ENCODE measurements at regions not wholly inside any gene's neighbourhood (a gene's known extent, or its start where the extent isn't known, plus 50 kb on each side); places are given as distances from the start of the nearest gene placed in this dataset.
"Not testable (repeated sequence)": the region's sequence is repeated elsewhere in the genome, so short reads cannot be mapped to it uniquely, and the experiment has no call there.

DNA sequence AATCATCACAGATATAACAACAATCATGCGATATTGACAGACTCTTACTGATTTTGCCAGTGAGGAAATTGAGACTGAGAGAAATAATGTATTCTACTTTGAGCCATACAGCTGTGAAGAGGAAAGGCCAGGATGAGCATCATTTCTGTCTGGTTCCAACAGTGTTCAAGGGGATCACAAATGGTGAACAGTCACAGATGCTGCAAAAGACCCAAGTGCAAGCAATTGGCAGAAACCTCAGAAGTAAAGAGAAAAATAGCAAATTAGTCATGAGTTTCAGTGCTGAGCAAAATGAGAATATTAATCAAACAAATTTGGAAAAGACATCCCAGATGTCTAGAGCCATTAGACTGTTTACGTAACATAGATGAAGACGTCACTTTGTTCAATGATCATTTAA is 114.1 kb downstream of the RAB38 start:
- DNase-seq (ENCODE audit: low spot score), result no peak

DNA sequence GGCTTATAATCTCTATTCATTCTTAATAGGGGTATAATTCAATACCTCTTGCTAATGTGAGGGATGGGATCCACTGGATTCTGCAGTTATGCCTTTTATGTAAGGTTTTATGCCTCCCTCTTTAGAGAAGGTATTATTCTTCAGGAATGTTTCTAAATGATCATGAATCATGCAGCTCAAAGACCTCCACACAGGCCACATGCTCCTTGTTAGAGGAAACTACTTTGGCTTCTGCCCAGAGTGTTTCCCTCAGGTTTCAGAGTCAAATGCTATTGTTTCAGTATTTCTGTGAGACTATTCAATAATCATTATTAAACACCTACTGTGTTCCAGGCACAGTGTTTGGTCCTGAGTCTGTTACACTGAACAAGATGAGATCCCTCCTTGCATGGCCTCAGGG is 115.9 kb downstream of the RAB38 start:
- DNase-seq (ENCODE audit: low spot score), result no peak

DNA sequence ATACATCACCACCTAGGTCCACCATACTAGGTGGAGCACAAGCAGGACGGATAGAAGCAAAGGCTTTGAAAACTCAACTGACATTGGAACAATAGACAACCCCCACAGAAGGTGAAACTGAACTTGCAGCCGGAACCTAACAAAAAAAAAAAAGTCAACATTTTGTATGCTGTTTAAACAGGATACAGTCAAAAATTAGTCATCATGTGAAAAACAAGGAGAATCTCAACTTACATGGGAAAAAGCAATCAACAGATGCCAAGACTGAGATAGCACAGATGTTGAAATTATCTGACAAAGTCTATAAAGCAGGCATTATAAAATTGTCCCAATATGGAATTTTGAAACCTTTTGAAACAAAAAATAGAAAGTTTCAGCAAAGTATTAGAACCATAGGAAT is 123.8 kb downstream of the RAB38 start:
- DNase-seq (ENCODE audit: low spot score), result peak; percentile 8

DNA sequence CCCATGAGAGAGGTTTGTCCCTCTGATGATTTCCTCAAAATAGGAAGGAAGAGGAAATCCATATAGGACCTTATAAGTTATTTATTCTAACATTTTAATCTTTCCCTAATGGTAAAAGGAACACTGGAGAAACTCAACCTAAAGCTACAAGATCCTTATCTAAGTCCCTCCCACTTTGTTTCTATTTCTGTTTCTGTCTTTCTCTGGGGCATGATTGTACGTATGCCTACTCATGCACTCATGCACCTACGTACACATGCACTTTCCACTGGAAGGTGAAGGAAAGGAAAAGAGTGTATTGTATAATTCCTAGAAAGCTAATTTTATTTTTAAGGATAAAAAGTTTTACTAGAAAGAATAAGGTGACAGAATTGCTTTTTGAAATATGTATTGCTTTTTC is 125.0 kb downstream of the RAB38 start:
- DNase-seq (ENCODE audit: low spot score), result no peak

DNA sequence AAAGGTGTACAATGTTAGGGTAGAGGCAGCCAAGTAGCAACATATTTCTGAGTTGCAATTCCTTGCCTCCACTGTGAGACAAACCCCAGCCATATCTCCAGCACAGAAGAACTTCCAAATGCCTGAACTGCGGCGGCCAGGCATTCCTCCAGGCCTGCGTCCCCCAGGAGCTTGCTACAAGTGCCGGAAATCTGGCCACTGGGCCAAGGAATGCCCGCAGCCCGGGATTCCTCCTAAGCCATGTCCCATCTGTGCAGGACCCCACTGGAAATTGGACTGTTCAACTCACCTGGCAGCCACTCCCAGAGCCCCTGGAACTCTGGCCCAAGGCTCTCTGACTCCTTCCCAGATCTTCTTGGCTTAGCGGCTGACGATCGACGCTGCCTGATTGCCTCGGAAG is 130.0 kb downstream of the RAB38 start:
- DNase-seq (ENCODE audit: low spot score), result not testable (repeated sequence)

DNA sequence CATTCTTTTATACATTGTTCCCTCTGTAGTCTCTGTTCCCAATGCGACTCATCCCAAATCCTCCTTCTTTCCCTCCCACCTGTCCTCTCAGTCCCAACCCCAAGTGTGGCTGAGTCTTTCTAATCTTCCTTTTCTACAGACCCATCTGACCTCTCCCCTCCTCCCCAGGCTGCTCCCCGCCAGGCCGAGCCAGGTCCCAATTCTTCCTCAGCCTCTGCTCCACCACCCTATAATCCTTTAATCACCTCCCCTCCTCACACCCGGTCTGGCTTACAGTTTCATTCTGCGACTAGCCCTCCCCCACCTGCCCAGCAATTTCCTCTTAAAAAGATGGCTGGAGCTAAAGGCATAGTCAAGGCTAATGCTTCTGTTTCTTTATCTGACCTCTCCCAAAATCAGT is 130.6 kb downstream of the RAB38 start:
- DNase-seq (ENCODE audit: low spot score), result not testable (repeated sequence)

DNA sequence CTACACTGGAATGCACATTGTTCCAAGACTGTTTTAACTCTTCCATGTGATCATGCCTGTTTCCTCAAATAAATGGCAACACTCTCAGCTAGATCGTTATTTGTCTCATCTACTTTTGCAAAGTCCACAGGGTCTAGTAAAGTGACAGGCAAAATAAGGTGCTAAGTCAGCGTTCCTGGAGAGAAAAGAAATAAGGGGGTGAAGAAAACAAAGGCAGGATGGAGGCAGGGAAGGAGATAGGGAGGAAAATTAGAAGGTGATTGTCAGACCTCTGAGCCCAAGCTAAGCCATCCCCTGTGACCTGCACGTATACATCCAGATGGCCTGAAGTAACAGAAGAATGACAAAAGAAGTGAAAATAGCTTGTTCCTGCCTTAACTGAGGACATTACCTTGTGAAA is 132.1 kb downstream of the RAB38 start:
- no peak for DNase-seq (ENCODE audit: low spot score)

DNA sequence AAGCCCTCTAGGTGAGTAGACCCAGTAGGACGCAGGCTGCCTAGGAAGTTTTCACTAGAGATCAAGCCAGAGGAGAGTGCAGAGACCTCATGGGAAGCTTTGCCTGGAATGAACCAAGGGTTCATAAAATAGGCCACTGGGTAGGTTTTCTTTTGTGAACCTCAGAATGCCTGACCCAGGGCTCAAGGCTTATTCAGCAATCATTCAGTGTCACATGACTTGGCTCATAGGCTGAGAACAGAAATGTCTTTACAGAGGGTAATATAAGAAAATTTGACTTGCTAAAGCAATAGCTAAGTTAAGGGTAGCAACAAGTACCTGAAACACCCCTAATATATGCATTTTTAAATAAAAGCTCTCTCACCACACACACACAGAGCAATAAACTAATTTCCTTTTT is 132.6 kb downstream of the RAB38 start:
- DNase-seq (ENCODE audit: low spot score), result no peak

DNA sequence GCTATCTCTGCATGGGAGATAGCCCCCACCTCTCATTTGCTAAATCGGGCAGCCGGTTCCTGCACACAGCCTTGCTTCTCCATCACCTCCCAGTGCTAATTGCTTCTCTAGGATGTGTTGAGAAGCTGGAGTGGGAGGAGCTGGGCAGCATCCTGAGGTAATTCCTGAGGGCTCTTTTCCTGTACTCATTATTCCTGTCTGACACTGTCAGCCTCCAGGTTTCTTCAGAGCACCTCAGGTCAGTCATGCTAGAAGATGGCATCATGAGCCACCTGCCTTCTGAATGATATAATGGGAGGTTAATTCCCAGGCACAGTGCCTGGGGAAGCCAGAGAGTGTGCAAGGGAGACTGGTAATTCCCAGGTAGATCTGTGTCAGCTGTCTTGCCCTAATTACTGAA is 133.0 kb downstream of the RAB38 start:
- no peak for DNase-seq (ENCODE audit: low spot score)

DNA sequence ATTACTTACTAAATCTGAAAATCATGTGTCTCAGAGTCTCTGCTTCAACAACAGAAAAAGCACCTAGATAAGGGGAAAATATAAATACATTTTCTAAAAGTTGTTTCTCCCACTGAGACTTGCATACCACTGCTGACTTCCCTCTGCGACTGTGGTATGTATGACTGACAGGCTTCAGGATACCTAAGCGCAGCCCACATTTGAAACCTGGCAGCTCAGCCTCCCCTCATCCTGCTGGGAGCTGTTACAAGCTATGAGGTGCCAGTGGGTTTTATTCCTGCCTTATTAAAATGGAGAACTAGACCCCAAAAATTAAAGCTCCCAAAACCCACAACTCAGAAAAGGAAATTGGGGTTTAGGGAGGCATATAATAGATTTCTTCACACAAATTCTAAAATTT is 133.6 kb downstream of the RAB38 start:
- DNase-seq (ENCODE audit: low spot score), result no peak

DNA sequence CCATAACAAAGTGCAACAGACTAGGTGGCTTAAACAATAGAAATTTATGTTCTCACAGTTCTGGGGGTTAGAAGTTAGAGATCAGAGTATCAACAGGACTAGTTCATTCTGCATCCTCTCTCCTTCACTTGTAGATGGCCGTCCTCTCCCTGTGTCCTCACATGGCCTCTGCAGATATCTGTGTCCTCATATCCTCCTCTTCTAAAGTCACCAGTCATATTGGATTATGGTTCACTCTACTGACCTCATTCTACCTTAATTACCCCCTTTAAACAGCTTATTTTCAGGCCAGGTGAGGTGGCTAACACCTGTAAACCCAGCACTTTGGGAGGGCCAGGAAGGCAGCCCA is 135.1 kb downstream of the RAB38 start:
- DNase-seq (ENCODE audit: low spot score), result no peak

DNA sequence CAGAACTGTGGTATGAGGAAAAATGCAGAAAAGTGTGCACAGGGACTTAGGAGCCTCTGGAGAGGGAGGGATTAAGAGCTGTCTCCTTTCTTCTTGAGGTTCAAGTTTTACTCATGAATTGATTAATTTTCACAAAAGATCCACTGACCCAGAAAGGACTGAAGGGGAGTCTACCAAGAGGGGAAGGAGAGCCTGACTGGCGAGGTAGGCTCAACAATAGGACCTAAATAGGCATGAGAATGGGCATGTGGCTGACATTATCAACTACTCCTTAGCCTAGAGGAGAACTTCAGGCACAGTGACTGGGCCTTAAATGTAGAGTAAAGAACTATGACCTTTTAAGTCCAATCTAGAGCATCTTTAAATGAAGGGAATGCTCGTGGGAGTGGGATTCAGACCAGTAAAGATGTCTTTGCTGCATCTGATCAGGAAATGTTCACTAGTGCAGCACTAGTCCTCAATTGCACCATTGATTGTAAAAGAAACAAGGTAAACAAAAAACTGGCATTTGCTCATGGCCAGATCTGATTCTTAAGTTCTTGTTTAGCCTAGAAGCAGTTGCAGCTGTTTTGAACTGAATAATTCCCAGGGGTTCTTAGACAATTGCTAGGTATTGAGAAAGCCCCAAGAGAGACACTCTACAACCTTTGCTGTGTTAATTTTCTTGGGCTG is 135.6 kb downstream of the RAB38 start:
- DNase-seq (ENCODE audit: low spot score), result no peak

DNA sequence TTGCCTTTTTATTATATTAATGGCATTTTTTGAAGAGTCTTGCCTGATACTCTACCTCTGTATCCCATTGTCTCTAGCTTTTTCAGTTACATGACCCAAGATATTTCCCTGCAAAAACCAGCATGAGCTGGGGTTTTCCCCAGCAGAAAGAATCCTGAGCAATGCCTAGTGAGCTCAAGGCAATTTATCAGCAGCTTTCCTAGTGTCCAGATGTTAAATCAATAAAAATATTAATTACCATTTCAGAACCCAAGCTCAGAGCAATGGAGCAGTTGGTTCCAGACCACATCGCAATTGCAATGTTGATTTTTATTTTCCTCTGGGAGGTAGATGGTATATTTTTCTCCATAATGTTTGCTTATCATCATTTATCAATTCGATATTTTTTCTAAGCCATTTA is 137.2 kb downstream of the RAB38 start:
- no peak for DNase-seq (ENCODE audit: low spot score)

DNA sequence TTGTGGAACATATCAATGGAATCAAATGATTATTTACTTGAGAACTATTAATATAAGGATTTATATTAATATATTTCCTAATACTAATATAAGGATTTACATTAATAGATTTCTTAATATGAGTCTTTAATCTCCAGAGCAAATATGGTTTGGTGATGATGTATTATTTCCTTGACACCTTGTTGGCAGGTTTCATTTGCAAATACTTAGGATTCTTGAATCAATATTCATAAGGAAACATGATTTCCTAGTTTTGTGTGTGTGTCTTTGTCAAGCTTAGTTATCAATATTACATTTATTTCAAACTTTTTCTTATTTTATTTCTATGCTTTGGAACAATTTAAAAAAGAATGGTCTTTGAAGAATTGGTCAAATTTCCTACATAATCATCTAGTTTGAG is 138.5 kb downstream of the RAB38 start:
- no peak for DNase-seq (ENCODE audit: low spot score)

DNA sequence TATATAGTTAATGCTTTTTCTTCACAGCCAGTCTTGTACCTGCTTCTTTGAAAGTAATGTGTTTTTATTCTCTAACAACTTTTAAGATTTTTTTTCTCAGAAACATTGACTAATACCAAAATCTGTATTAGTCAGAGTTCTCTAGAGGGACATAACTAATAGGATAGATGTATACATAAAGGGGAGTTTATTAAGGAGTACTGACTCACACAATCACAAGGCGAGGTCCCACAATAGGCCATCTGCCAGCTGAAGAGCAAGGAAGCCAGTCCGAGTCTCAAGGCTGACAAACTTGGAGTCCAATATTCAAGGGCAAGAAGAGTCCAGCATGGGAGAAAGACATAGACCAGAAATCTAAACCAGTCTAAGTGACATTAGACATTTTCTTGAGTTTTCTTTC is 140.0 kb downstream of the RAB38 start:
- DNase-seq (ENCODE audit: low spot score), result no peak

DNA sequence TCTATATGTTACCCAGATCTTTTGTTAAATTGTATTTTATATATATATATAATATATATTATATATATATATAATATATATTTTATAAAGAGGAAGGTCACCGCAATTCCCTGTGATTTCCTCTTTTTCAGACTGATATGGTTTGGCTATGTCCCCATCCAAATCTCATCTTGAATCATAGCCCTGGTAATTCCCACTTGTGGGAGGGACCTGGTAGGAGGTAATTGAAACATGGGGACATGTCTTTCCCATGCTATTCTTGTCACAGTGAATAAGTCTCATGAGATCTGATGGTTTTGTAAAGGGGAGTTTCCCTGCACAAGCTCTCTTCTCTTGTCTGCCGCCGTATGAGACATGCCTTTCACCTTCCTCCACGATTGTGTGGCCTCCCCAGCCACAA is 157.6 kb downstream of the RAB38 start:
- no peak for DNase-seq (ENCODE audit: low spot score)

DNA sequence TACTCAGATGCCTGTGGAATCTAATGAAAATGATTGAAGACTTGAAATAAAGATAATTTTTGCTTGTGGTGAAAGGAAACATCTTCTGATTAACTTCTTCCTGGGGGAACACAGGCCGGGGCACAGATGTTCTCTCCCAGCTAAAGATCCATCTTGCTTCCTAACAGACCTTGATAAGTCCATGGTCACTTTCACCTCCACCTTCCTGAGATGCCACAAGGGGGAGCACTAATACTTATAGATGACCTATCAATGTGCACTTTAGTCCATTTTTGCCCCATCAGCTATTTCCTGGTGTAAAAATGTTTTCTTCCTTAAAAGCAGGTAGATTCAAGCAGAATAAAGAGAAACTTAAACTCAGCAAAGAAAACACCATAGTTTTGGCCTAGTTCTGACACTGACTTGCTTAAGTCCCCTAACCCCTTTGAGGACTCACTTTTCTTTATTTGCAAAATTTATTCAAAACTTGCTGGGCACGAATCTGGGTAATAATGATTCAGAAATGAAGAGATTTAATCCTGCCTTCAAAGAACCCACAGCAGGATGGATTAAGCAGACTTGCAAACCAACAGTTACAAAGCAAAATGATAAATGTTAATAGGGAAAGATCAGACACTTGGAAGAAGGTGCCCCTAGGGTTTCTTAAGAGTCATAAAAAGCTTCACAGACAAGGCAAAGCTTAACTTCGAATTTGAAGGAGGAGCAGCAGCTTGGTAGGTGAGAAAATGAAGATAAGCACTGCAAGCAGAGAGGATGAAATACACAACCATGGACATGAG is 158.7 kb downstream of the RAB38 start:
- no peak for DNase-seq (ENCODE audit: low spot score)

DNA sequence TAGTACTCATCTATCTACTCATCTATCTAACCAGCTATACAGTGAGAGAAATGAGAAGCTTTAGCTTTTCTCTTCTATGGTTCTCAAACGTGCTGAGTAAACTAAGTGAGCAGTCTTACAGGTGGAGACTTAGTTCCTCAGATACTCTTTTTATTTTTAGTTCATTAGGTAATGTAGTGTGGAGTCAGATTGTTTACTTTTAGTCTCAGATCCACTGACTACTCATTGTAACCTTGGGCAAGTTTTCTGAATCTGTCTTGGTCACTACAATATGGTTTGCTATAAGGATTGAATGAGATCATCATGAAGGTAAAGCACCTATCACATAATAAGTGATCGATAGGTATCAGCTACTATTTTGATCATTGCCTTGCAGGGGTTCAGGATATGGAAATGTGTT is 160.1 kb downstream of the RAB38 start:
- DNase-seq (ENCODE audit: low spot score), result no peak

DNA sequence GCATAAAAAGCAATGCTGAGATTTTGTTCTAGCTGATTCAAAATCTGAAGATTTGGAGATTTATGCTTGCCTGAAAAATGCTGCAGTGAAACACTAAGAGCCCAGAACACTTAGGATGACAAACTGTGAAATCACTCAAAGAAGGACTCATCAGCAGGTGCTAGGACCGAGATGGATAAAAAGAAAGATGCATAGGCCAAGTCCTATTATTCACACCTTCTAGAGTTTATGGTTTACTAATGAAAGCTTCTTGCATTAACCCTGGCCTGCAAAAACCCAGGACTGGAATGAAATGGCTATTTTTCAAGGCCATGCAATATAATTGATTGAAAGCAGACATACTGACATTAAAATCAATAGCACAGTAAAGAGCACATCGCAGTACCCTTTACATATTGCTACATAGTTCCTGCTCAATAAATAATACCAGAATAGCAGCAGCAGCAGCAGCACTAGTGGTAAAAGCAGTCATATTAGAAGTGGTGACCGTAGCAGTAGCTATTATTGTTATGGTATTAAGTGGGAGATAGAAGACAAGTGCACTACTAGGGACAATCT is 161.7 kb downstream of the RAB38 start:
- no peak for DNase-seq (ENCODE audit: low spot score)

DNA sequence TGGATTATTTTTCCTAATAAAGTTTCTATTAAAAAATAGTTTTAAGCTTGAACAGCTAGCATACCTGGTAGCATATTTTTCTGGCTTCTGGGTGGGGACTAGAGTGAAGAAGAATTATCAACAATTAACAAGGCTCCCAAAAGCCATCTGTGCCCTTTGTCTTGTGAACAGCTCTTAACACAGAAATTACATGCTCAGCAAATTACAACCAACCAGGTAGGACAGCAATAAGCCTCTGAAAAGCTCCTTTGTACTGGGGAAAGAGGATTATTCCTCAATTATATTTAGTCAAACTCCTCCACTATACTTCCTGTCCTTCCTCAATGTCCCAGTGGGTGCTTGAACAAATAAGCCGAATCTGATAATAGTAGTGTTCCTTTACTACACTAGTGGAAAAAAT is 162.8 kb downstream of the RAB38 start:
- no peak for DNase-seq (ENCODE audit: low spot score)

DNA sequence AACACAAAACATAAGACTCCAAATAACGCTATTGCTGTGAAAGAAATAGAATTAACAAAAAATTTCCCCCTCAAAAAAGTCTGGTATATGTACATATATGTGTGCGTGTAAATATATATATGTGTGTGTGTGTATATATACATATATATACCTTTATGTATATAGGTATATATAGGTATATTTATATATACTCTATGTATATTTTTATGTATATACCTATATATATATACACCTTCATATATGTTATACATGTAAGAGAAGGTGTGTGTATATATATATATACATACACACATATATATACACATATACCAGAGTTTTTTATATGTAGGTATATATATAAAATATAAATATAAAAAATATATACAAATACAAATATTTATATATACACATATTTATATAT is 199.2 kb downstream of the RAB38 start:
- no peak for DNase-seq (ENCODE audit: low spot score)

DNA sequence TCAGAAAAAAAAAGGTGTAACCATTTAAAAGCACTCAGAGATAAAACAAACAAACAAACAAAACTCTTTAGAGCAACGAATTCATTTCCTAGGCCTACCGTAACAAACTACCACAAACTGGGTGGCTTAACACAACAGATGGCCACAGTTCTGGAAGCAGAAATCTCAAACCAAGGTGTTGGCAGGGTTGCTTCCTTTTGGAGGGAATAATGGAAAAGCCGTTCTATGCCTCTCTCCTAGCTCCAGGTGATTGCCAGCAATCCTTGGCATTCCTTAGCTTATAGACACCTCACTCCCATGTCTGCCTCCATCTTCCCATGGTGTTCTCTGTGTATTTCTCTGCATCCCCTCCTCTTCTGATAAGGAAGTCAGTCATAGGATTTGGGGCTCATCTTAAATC is 200.4 kb downstream of the RAB38 start:
- no peak for DNase-seq (ENCODE audit: low spot score)

DNA sequence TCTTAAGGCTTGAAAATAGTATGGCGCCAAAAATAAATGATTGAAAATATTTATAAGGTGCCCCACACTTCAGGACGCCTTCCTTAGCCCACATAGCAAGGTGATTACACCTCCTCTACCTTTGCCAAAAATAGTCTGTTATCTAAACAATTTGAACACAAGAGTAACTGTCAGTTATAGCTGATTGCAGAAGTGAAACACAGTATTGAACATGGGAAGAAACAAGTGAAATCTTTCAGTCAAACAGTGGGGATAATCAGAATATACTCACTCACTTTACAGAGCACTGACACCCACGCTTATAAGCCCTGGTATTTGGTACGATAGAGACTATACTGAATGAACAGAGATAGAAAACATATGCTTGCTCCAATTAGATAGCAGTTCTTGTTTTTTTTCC is 203.1 kb downstream of the RAB38 start:
- no peak for DNase-seq (ENCODE audit: low spot score)

DNA sequence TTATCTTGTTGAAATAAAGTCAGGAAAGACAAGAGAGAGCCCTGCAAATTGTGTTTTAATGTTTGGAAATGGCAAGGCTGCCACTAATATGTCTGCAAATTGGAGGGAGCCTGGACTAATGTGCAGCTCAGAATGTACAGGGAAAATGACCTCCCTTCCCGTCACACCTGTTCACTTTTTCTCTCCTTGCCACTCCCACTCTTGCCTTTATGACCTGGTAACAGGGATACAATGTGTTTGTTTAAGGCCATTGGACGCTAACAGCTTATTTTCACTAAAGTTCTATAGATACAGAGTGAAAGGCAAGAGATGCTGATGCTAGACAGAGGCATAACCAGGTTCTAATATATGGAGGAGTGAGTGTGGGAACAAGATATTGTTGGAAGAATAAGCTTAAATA is 203.9 kb downstream of the RAB38 start:
- DNase-seq (ENCODE audit: low spot score), result no peak

All from COLO829 (cell line).